ENCODE measurements at regions not wholly inside any gene's neighbourhood (a gene's known extent, or its start where the extent isn't known, plus 50 kb on each side); places are given as distances from the start of the nearest gene placed in this dataset.

GRCh38 chr12:42857106-42857505 lies 267.6 kb upstream of the PRICKLE1 start:
- intact Hi-C loops (cut with DNase I), result no loop called here
- no peak for TF ChIP-seq EP300 (IDR thresholded peaks at IDR 0.05)
- TF ChIP-seq POLR2A (IDR thresholded peaks at IDR 0.05), result no peak
- Histone ChIP-seq H3K27me3 (no peaks in the 10 kb centered on the region), H3K36me3 (no peaks in the 10 kb centered on the region), H3K9me3 (no peaks in the 10 kb centered on the region), H3K4me1 (peaks cover 0 to 11% (median 0%) of the 10 kb centered on the region in 4 donors), H3K27ac (no peak overlapping the region), H3K4me3 (no peak overlapping the region)
- DNase-seq, result no peak

GRCh38 chr12:42855362-42855950 lies 265.9 kb upstream of the PRICKLE1 start:
- no peak for DNase-seq
- no peaks in the 10 kb centered on the region for H3K27me3 ChIP-seq
- intact Hi-C loops (cut with DNase I), result no loop called here
- H3K27ac ChIP-seq, result no peak overlapping the region
- TF ChIP-seq EP300 (IDR thresholded peaks at IDR 0.05) (no peak), POLR2AphosphoS5 (IDR thresholded peaks at IDR 0.05) (no peak), CTCF (IDR thresholded peaks at IDR 0.05) (no peak), POLR2A (IDR thresholded peaks at IDR 0.05) (no peak)
- no peaks in the 10 kb centered on the region for H3K36me3 ChIP-seq
- H3K4me3 ChIP-seq, result no peak overlapping the region
- H3K9me3 ChIP-seq, result no peaks in the 10 kb centered on the region
- 59 to 81% methylated on average over 2 of the region's 2 CpGs for WGBS, 2 donors
- H3K4me1 ChIP-seq, result peaks cover 0 to 11% (median 0%) of the 10 kb centered on the region in 4 donors

GRCh38 chr12:42854826-42855225 lies 265.3 kb upstream of the PRICKLE1 start:
- no peak for TF ChIP-seq POLR2AphosphoS5 (IDR thresholded peaks at IDR 0.05)
- TF ChIP-seq POLR2A (IDR thresholded peaks at IDR 0.05), result no peak
- TF ChIP-seq CTCF (IDR thresholded peaks at IDR 0.05), result no peak
- TF ChIP-seq EP300 (IDR thresholded peaks at IDR 0.05), result no peak
- intact Hi-C loops (cut with DNase I), result no loop called here
- DNase-seq, result no peak

GRCh38 chr12:42854208-42854607 lies 264.7 kb upstream of the PRICKLE1 start:
- Histone ChIP-seq H3K27me3 (no peaks in the 10 kb centered on the region), H3K27ac (no peak overlapping the region), H3K36me3 (no peaks in the 10 kb centered on the region), H3K4me1 (peaks cover 0 to 2% (median 0%) of the 10 kb centered on the region in 4 donors), H3K4me3 (no peak overlapping the region), H3K9me3 (no peaks in the 10 kb centered on the region)
- DNase-seq, result no peak
- intact Hi-C loops (cut with DNase I), result no loop called here
- WGBS, 2 donors, result 85 to 94% methylated on average over 2 of the region's 2 CpGs
- TF ChIP-seq CTCF (IDR thresholded peaks at IDR 0.05) (no peak), POLR2AphosphoS5 (IDR thresholded peaks at IDR 0.05) (no peak), EP300 (IDR thresholded peaks at IDR 0.05) (no peak), POLR2A (IDR thresholded peaks at IDR 0.05) (no peak)

More at GRCh38 chr12:42854826-42855225, 265.3 kb upstream of the PRICKLE1 start:
- H3K9me3 ChIP-seq, result no peaks in the 10 kb centered on the region
- H3K4me1 ChIP-seq, result peaks cover 0 to 8% (median 0%) of the 10 kb centered on the region in 4 donors
- H3K4me3 ChIP-seq, result no peak overlapping the region
- H3K27me3 ChIP-seq, result no peaks in the 10 kb centered on the region
- no peak overlapping the region for H3K27ac ChIP-seq
- H3K36me3 ChIP-seq, result no peaks in the 10 kb centered on the region

GRCh38 chr12:42853370-42854140 lies 264.0 kb upstream of the PRICKLE1 start:
- TF ChIP-seq CTCF (IDR thresholded peaks at IDR 0.05) (no peak), POLR2A (IDR thresholded peaks at IDR 0.05) (no peak), POLR2AphosphoS5 (IDR thresholded peaks at IDR 0.05) (no peak), EP300 (IDR thresholded peaks at IDR 0.05) (no peak)
- H3K36me3 ChIP-seq, result no peaks in the 10 kb centered on the region
- intact Hi-C loops (cut with DNase I), result no loop called here
- no peaks in the 10 kb centered on the region for H3K9me3 ChIP-seq
- no peaks in the 10 kb centered on the region for H3K4me1 ChIP-seq
- 70 to 80% methylated on average over 4 of the region's 4 CpGs for WGBS, 2 donors
- H3K27me3 ChIP-seq, result no peaks in the 10 kb centered on the region
- no peak overlapping the region for H3K4me3 ChIP-seq
- no peak for DNase-seq
- no peak overlapping the region for H3K27ac ChIP-seq
